Breast epithelium (tissue), 3 donors: ENCODE measurements at regions not wholly inside any gene's neighbourhood (a gene's known extent, or its start where the extent isn't known, plus 50 kb on each side); places are given as distances from the start of the nearest gene placed in this dataset.

Experiments
- POLR2A ChIP-seq: fragments of 450-650 bp; IDR thresholded peaks from one replicate; pipeline ENCODE4 v1.6.1; 2016; ENCODE audit warnings: antibody characterized with exemption, mild to moderate bottlenecking, moderate library complexity
- TF ChIP-seq, protein P1 (sequence below), 3 donors: fragments of 450-650 bp; IDR thresholded peaks; one replicate each; pipeline ENCODE4 v1.5.1; 2016 to 2017; ENCODE audit warnings: antibody characterized with exemption in 3 of 3, mild to moderate bottlenecking in 3 of 3, moderate library complexity in 3 of 3

DNA sequence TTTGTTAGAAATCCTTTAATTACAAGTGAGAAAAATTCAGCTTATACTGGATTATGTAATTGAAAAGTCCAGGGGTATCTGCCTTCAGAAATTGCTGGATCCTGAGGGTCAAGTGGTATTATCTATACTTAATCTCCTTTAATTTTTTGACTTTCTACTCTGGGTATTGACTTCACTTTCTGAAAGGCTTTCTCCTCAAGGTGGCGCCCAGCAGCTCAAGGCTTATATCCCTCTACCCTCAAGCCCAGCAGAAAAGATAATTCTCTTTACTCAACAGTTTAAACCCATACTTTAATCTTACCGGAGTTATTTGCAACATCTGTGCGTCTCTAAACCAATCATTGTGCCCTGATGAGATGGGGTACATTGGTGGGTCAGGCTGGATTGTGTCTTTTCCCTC lies 129.5 kb downstream of the LARP7 start:
- TF ChIP-seq POLR2A: no peak
- TF ChIP-seq, protein P1, sequence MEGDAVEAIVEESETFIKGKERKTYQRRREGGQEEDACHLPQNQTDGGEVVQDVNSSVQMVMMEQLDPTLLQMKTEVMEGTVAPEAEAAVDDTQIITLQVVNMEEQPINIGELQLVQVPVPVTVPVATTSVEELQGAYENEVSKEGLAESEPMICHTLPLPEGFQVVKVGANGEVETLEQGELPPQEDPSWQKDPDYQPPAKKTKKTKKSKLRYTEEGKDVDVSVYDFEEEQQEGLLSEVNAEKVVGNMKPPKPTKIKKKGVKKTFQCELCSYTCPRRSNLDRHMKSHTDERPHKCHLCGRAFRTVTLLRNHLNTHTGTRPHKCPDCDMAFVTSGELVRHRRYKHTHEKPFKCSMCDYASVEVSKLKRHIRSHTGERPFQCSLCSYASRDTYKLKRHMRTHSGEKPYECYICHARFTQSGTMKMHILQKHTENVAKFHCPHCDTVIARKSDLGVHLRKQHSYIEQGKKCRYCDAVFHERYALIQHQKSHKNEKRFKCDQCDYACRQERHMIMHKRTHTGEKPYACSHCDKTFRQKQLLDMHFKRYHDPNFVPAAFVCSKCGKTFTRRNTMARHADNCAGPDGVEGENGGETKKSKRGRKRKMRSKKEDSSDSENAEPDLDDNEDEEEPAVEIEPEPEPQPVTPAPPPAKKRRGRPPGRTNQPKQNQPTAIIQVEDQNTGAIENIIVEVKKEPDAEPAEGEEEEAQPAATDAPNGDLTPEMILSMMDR (IDR thresholded peaks at IDR 0.05): no peak
